Ishikawa (cell line): ENCODE measurements at regions not wholly inside any gene's neighbourhood (a gene's known extent, or its start where the extent isn't known, plus 50 kb on each side); places are given as distances from the start of the nearest gene placed in this dataset.

Source experiments
- CEBPB ChIP-seq: IDR thresholded peaks from 2 replicates; pipeline ENCODE4 v1.6.1; 2012
- YY1 ChIP-seq: IDR thresholded peaks from 2 replicates; pipeline ENCODE4 v1.6.1; 2012; ENCODE audit warnings: low read depth
- TF ChIP-seq, protein P1 (sequence below): IDR thresholded peaks from 2 replicates; pipeline ENCODE4 v1.6.1; 2012; ENCODE audit warnings: low read depth, mild to moderate bottlenecking
- TF ChIP-seq, protein P2 (sequence below): IDR thresholded peaks from 2 replicates; pipeline ENCODE4 v1.6.1; 2012

GRCh38 chr9:91111876-91112275 lies 249.8 kb downstream of the AUH start:
- TF ChIP-seq, protein P1, sequence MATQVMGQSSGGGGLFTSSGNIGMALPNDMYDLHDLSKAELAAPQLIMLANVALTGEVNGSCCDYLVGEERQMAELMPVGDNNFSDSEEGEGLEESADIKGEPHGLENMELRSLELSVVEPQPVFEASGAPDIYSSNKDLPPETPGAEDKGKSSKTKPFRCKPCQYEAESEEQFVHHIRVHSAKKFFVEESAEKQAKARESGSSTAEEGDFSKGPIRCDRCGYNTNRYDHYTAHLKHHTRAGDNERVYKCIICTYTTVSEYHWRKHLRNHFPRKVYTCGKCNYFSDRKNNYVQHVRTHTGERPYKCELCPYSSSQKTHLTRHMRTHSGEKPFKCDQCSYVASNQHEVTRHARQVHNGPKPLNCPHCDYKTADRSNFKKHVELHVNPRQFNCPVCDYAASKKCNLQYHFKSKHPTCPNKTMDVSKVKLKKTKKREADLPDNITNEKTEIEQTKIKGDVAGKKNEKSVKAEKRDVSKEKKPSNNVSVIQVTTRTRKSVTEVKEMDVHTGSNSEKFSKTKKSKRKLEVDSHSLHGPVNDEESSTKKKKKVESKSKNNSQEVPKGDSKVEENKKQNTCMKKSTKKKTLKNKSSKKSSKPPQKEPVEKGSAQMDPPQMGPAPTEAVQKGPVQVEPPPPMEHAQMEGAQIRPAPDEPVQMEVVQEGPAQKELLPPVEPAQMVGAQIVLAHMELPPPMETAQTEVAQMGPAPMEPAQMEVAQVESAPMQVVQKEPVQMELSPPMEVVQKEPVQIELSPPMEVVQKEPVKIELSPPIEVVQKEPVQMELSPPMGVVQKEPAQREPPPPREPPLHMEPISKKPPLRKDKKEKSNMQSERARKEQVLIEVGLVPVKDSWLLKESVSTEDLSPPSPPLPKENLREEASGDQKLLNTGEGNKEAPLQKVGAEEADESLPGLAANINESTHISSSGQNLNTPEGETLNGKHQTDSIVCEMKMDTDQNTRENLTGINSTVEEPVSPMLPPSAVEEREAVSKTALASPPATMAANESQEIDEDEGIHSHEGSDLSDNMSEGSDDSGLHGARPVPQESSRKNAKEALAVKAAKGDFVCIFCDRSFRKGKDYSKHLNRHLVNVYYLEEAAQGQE, result no peak
- TF ChIP-seq, protein P2, sequence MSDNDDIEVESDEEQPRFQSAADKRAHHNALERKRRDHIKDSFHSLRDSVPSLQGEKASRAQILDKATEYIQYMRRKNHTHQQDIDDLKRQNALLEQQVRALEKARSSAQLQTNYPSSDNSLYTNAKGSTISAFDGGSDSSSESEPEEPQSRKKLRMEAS, result no peak
- TF ChIP-seq YY1, result no peak
- no peak for TF ChIP-seq CEBPB
